Testis (tissue), 2 donors: ENCODE measurements at regions not wholly inside any gene's neighbourhood (a gene's known extent, or its start where the extent isn't known, plus 50 kb on each side); places are given as distances from the start of the nearest gene placed in this dataset.

Experiments
- DNase-seq: peaks from one replicate; pipeline ENCODE4 v3.0.0-alpha.2; 2019
- H3K27ac ChIP-seq, 2 donors: fragments of 200-600 bp; sonication (generic); one replicate each; pipeline ENCODE4 v1.5.1; 2019
- H3K27me3 ChIP-seq: fragments of 200-600 bp; sonication (generic); one replicate; pipeline ENCODE4 v1.5.1; 2019
- H3K36me3 ChIP-seq: fragments of 200-600 bp; sonication (generic); one replicate; pipeline ENCODE4 v1.5.1; 2017; ENCODE audit warnings: low read depth; ENCODE audit errors: missing control alignments
- H3K4me1 ChIP-seq: fragments of 200-600 bp; sonication (generic); one replicate; pipeline ENCODE4 v1.5.1; 2019
- H3K4me3 ChIP-seq, 2 donors: fragments of 200-600 bp; sonication (generic); one replicate each; pipeline ENCODE4 v1.5.1; 2017 to 2019
- H3K9me3 ChIP-seq: fragments of 200-600 bp; sonication (generic); one replicate; pipeline ENCODE4 v1.5.1; 2017
- CTCF ChIP-seq, 3 experiments: fragments of 450-650 bp in 2 of 3; fragments of 200-600 bp in 1 of 3; sonication (generic) in 1 of 3; IDR thresholded peaks; one replicate each; pipeline ENCODE4 v1.5.1; 2016 to 2019; ENCODE audit warnings: antibody characterized with exemption in 3 of 3, mild to moderate bottlenecking in 2 of 3, moderate library complexity in 1 of 3
- POLR2A ChIP-seq: fragments of 450-650 bp; IDR thresholded peaks from one replicate; pipeline ENCODE4 v1.6.1; 2017; ENCODE audit warnings: antibody characterized with exemption, mild to moderate bottlenecking, moderate library complexity
- WGBS, 2 donors: methylation state at CpG; one replicate each; pipeline ENCODE4 v1.1.5; 2018; 5-methylcytosine and 5-hydroxymethylcytosine counted together
- intact Hi-C: fragments of 100-400 bp; cut with DNase I; formaldehyde crosslinking; loops from one replicate; pipeline ENCODE4 v1.15.1; 2023; ENCODE audit warnings: low total_unique reads

GRCh38 chr1:239952348-239953308 lies 139.1 kb upstream of the FMN2 start:
- 72 to 75% methylated on average over 8 to 10 of the region's 10 CpGs for WGBS, 2 donors
- no peak overlapping the region for H3K27ac ChIP-seq
- DNase-seq = peak; percentile 26
- H3K36me3 ChIP-seq = no peaks in the 10 kb centered on the region
- no peak overlapping the region for H3K4me3 ChIP-seq
- intact Hi-C loops = no loop called here
- no peaks in the 10 kb centered on the region for H3K27me3 ChIP-seq
- H3K9me3 ChIP-seq = no peaks in the 10 kb centered on the region
- peak in 2 of 3 experiments; percentile 31 to 63 for TF ChIP-seq CTCF (IDR thresholded peaks at IDR 0.05)
- no peak for TF ChIP-seq POLR2A
- no peaks in the 10 kb centered on the region for H3K4me1 ChIP-seq

- Histone ChIP-seq H3K36me3 (no peaks in the 10 kb centered on the region), H3K4me1 (no peaks in the 10 kb centered on the region), H3K9me3 (no peaks in the 10 kb centered on the region), H3K27ac (no peak overlapping the region), H3K4me3 (peak overlapping the region; percentile 15 to 39), H3K27me3 (no peaks in the 10 kb centered on the region)
- intact Hi-C loops = no loop called here
- TF ChIP-seq CTCF (IDR thresholded peaks at IDR 0.05) (no peak), POLR2A (no peak)
- no peak for DNase-seq
- 58 to 59% methylated on average over 16 to 18 of the region's 18 CpGs for WGBS, 2 donors
These were observed 136.8 kb upstream of the FMN2 start for GRCh38 chr1:239954836-239955235.

GRCh38 chr1:239955431-239955830 lies 136.3 kb upstream of the FMN2 start:
- DNase-seq = no peak
- intact Hi-C loops = no loop called here
- H3K4me1 ChIP-seq = no peaks in the 10 kb centered on the region
- H3K9me3 ChIP-seq = no peaks in the 10 kb centered on the region
- H3K4me3 ChIP-seq = peak overlapping the region in 1 of 2 donors; percentile 39
- no peaks in the 10 kb centered on the region for H3K27me3 ChIP-seq
- WGBS, 2 donors = 74 to 75% methylated on average over 12 of the region's 12 CpGs
- no peak overlapping the region for H3K27ac ChIP-seq
- TF ChIP-seq POLR2A (no peak), CTCF (IDR thresholded peaks at IDR 0.05) (no peak)
- H3K36me3 ChIP-seq = no peaks in the 10 kb centered on the region

- no peaks in the 10 kb centered on the region for H3K4me1 ChIP-seq
- no peaks in the 10 kb centered on the region for H3K27me3 ChIP-seq
- 39 to 63% methylated on average over 6 of the region's 6 CpGs for WGBS, 2 donors
- DNase-seq = no peak
- H3K27ac ChIP-seq = no peak overlapping the region
- no peak overlapping the region for H3K4me3 ChIP-seq
- TF ChIP-seq POLR2A (no peak), CTCF (IDR thresholded peaks at IDR 0.05) (no peak)
- intact Hi-C loops = no loop called here
- H3K9me3 ChIP-seq = no peaks in the 10 kb centered on the region
- no peaks in the 10 kb centered on the region for H3K36me3 ChIP-seq
These were observed 135.4 kb upstream of the FMN2 start for GRCh38 chr1:239956263-239956662.
